SJSA1 (cell line): ENCODE measurements at regions not wholly inside any gene's neighbourhood (a gene's known extent, or its start where the extent isn't known, plus 50 kb on each side); places are given as distances from the start of the nearest gene placed in this dataset.

Source experiments
- DNase-seq, 2 experiments: peaks; one replicate each; pipeline ENCODE4 v3.0.0-alpha.2; 2015 to 2020; ENCODE audit warnings: low spot score in 2 of 2, low read depth in 1 of 2
- H3K27ac ChIP-seq: fragments of 250-450 bp; sonication (Bioruptor Pico); 2 replicates; pipeline ENCODE4 v1.5.1; 2020; ENCODE audit warnings: mild to moderate bottlenecking, moderate library complexity
- H3K27me3 ChIP-seq: fragments of 250-450 bp; sonication (Bioruptor Pico); replicated peaks from 2 replicates; pipeline ENCODE4 v1.5.1; 2020; ENCODE audit warnings: mild to moderate bottlenecking, moderate library complexity
- H3K36me3 ChIP-seq: fragments of 250-450 bp; sonication (Bioruptor Pico); 2 replicates; pipeline ENCODE4 v1.5.1; 2020; ENCODE audit warnings: mild to moderate bottlenecking
- H3K4me1 ChIP-seq: fragments of 250-450 bp; sonication (Bioruptor Pico); replicated peaks from 2 replicates; pipeline ENCODE4 v1.6.1; 2021; ENCODE audit warnings: mild to moderate bottlenecking
- H3K4me3 ChIP-seq: fragments of 250-450 bp; sonication (Bioruptor Pico); 2 replicates; pipeline ENCODE4 v1.5.1; 2020; ENCODE audit warnings: mild to moderate bottlenecking
- H3K9me3 ChIP-seq: fragments of 250-450 bp; sonication (Bioruptor Pico); replicated peaks from 2 replicates; pipeline ENCODE4 v1.5.1; 2020; ENCODE audit warnings: mild to moderate bottlenecking

GRCh38 chr2:120607996-120608395, 127.7 kb upstream of the GLI2 start:
- Histone ChIP-seq H3K27ac (no peak overlapping the region), H3K4me3 (no peak overlapping the region), H3K4me1 (peaks cover 12% of the 10 kb centered on the region; the same call in 1 of the 2 replicates), H3K36me3 (no peaks in the 10 kb centered on the region), H3K9me3 (no peaks in the 10 kb centered on the region), H3K27me3 (no peaks in the 10 kb centered on the region)
- DNase-seq = no peak

GRCh38 chr2:120609826-120610395, 125.8 kb upstream of the GLI2 start:
- DNase-seq = no peak
- H3K4me3 ChIP-seq = no peak overlapping the region
- no peaks in the 10 kb centered on the region for H3K27me3 ChIP-seq
- no peaks in the 10 kb centered on the region for H3K9me3 ChIP-seq
- H3K4me1 ChIP-seq = peaks cover 13% of the 10 kb centered on the region
- H3K27ac ChIP-seq = no peak overlapping the region
- no peaks in the 10 kb centered on the region for H3K36me3 ChIP-seq

- DNase-seq = no peak
- Histone ChIP-seq H3K9me3 (no peaks in the 10 kb centered on the region), H3K4me3 (no peak overlapping the region), H3K36me3 (no peaks in the 10 kb centered on the region), H3K27me3 (no peaks in the 10 kb centered on the region), H3K4me1 (peaks cover 13% of the 10 kb centered on the region), H3K27ac (no peak overlapping the region)
Observed at GRCh38 chr2:120611016-120611415, 124.7 kb upstream of the GLI2 start.

GRCh38 chr2:120611961-120612360, 123.7 kb upstream of the GLI2 start:
- Histone ChIP-seq H3K4me1 (peaks cover 13% of the 10 kb centered on the region), H3K9me3 (no peaks in the 10 kb centered on the region), H3K4me3 (no peak overlapping the region), H3K27me3 (no peaks in the 10 kb centered on the region), H3K27ac (no peak overlapping the region), H3K36me3 (no peaks in the 10 kb centered on the region)
- DNase-seq = no peak

- peaks cover 13% of the 10 kb centered on the region for H3K4me1 ChIP-seq
- H3K27ac ChIP-seq = no peak overlapping the region
- H3K4me3 ChIP-seq = no peak overlapping the region
Observed at GRCh38 chr2:120612471-120612870, 123.2 kb upstream of the GLI2 start.

GRCh38 chr2:120612931-120613330, 122.7 kb upstream of the GLI2 start:
- peaks cover 13% of the 10 kb centered on the region for H3K4me1 ChIP-seq
- H3K9me3 ChIP-seq = no peaks in the 10 kb centered on the region
- H3K27ac ChIP-seq = no peak overlapping the region
- DNase-seq = no peak
- no peak overlapping the region for H3K4me3 ChIP-seq
- no peaks in the 10 kb centered on the region for H3K36me3 ChIP-seq
- H3K27me3 ChIP-seq = no peaks in the 10 kb centered on the region

More at GRCh38 chr2:120612471-120612870, 123.2 kb upstream of the GLI2 start:
- H3K27me3 ChIP-seq = no peaks in the 10 kb centered on the region
- H3K36me3 ChIP-seq = no peaks in the 10 kb centered on the region
- DNase-seq = no peak
- H3K9me3 ChIP-seq = no peaks in the 10 kb centered on the region

GRCh38 chr2:120613742-120614571, 121.7 kb upstream of the GLI2 start:
- Histone ChIP-seq H3K27ac (no peak overlapping the region), H3K4me3 (no peak overlapping the region), H3K36me3 (no peaks in the 10 kb centered on the region), H3K9me3 (no peaks in the 10 kb centered on the region), H3K4me1 (peaks cover 13% of the 10 kb centered on the region), H3K27me3 (no peaks in the 10 kb centered on the region)
- peak in 1 of 2 experiments; percentile 22 for DNase-seq

GRCh38 chr2:120614901-120615300, 120.8 kb upstream of the GLI2 start:
- H3K4me1 ChIP-seq = peaks cover 13% of the 10 kb centered on the region
- no peak for DNase-seq
- H3K4me3 ChIP-seq = no peak overlapping the region
- H3K27me3 ChIP-seq = no peaks in the 10 kb centered on the region
- H3K9me3 ChIP-seq = no peaks in the 10 kb centered on the region
- no peaks in the 10 kb centered on the region for H3K36me3 ChIP-seq
- no peak overlapping the region for H3K27ac ChIP-seq

- peaks cover 13% of the 10 kb centered on the region for H3K4me1 ChIP-seq
- DNase-seq = no peak
Observed at GRCh38 chr2:120616261-120616660, 119.4 kb upstream of the GLI2 start.

GRCh38 chr2:120617055-120617454, 118.6 kb upstream of the GLI2 start:
- no peaks in the 10 kb centered on the region for H3K27me3 ChIP-seq
- H3K9me3 ChIP-seq = no peaks in the 10 kb centered on the region
- DNase-seq = no peak
- no peaks in the 10 kb centered on the region for H3K36me3 ChIP-seq
- H3K4me3 ChIP-seq = no peak overlapping the region
- no peak overlapping the region for H3K27ac ChIP-seq
- H3K4me1 ChIP-seq = peaks cover 13% of the 10 kb centered on the region

More at GRCh38 chr2:120616261-120616660, 119.4 kb upstream of the GLI2 start:
- no peaks in the 10 kb centered on the region for H3K27me3 ChIP-seq
- H3K27ac ChIP-seq = no peak overlapping the region
- H3K9me3 ChIP-seq = no peaks in the 10 kb centered on the region
- no peaks in the 10 kb centered on the region for H3K36me3 ChIP-seq
- no peak overlapping the region for H3K4me3 ChIP-seq

- Histone ChIP-seq H3K27ac (no peak overlapping the region), H3K27me3 (no peaks in the 10 kb centered on the region), H3K4me1 (peaks cover 3% of the 10 kb centered on the region), H3K9me3 (no peaks in the 10 kb centered on the region), H3K4me3 (no peak overlapping the region), H3K36me3 (no peaks in the 10 kb centered on the region)
- no peak for DNase-seq
Observed at GRCh38 chr2:120618830-120619229, 116.8 kb upstream of the GLI2 start.

GRCh38 chr2:120619579-120619978, 116.1 kb upstream of the GLI2 start:
- no peaks in the 10 kb centered on the region; the same call in 1 of the 2 replicates for H3K4me1 ChIP-seq
- no peaks in the 10 kb centered on the region for H3K36me3 ChIP-seq
- DNase-seq = no peak
- no peak overlapping the region for H3K27ac ChIP-seq
- H3K4me3 ChIP-seq = no peak overlapping the region
- no peaks in the 10 kb centered on the region for H3K9me3 ChIP-seq
- H3K27me3 ChIP-seq = no peaks in the 10 kb centered on the region

GRCh38 chr2:120620025-120620793, 115.5 kb upstream of the GLI2 start:
- no peak for DNase-seq
- H3K27ac ChIP-seq = no peak overlapping the region
- H3K36me3 ChIP-seq = no peaks in the 10 kb centered on the region
- H3K4me3 ChIP-seq = no peak overlapping the region
- no peaks in the 10 kb centered on the region for H3K9me3 ChIP-seq
- H3K4me1 ChIP-seq = no peaks in the 10 kb centered on the region; the same call in 1 of the 2 replicates
- H3K27me3 ChIP-seq = no peaks in the 10 kb centered on the region
